ENCODE measurements at regions not wholly inside any gene's neighbourhood (a gene's known extent, or its start where the extent isn't known, plus 50 kb on each side); places are given as distances from the start of the nearest gene placed in this dataset.

DNA sequence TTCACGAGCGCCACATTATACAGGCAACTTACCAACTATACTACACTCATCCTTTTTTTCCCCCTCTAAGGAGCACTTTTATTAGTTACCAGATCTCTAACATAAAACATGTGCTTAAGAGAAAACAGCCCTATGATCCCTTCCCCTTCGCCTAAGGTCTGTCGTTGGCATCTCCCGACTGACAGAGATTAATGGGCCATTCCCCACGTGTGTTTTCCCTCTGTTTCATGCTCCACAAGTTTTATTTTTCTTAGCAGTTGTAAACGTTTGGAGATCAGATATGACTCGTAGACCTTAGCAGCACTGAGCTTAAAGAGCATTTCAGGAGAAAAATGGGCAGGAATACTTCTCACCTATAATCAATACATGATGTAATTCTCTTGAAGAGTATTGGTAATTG, 51.4 kb upstream of the FZD10 start:
- H3K4me1 ChIP-seq (ENCODE audit: insufficient read depth, low read length, poor library complexity, severe bottlenecking) = no peaks in the 10 kb centered on the region
- no TSS peak for BruUV-seq (replicated peaks)
- H3K9me3 ChIP-seq (ENCODE audit: low read depth, low read length, poor library complexity, severe bottlenecking) = no peaks in the 10 kb centered on the region
- H3K4me3 ChIP-seq (ENCODE audit: low read depth, low read length, poor library complexity, severe bottlenecking) = no peak overlapping the region
- H3K27me3 ChIP-seq (replicated peaks; ENCODE audit: insufficient read depth, low read depth, low read length, poor library complexity) = no peaks in the 10 kb centered on the region
- DNase-seq (ENCODE audit: low spot score) = no peak
- POLR2A ChIA-PET (ENCODE audit: low non-redundant PET) = no interaction called here
- intact Hi-C loops (cut with micrococcal nuclease; ENCODE audit: unreplicated experiment) = no loop called here
- CTCF ChIA-PET = no interaction called here
- TF ChIP-seq EZH2 (IDR thresholded peaks at IDR 0.05; ENCODE audit: borderline replicate concordance, low read depth, low read length, poor library complexity, severe bottlenecking) = no peak
- TF ChIP-seq, protein P1, sequence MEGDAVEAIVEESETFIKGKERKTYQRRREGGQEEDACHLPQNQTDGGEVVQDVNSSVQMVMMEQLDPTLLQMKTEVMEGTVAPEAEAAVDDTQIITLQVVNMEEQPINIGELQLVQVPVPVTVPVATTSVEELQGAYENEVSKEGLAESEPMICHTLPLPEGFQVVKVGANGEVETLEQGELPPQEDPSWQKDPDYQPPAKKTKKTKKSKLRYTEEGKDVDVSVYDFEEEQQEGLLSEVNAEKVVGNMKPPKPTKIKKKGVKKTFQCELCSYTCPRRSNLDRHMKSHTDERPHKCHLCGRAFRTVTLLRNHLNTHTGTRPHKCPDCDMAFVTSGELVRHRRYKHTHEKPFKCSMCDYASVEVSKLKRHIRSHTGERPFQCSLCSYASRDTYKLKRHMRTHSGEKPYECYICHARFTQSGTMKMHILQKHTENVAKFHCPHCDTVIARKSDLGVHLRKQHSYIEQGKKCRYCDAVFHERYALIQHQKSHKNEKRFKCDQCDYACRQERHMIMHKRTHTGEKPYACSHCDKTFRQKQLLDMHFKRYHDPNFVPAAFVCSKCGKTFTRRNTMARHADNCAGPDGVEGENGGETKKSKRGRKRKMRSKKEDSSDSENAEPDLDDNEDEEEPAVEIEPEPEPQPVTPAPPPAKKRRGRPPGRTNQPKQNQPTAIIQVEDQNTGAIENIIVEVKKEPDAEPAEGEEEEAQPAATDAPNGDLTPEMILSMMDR (conservative IDR thresholded peaks at IDR 0.05; ENCODE audit: low read depth, low read length) = no peak
- H3K36me3 ChIP-seq (ENCODE audit: insufficient read depth, low read length, poor library complexity, severe bottlenecking) = no peaks in the 10 kb centered on the region
- H3K27ac ChIP-seq (ENCODE audit: low read depth, low read length, poor library complexity, severe bottlenecking) = no peak overlapping the region

DNA sequence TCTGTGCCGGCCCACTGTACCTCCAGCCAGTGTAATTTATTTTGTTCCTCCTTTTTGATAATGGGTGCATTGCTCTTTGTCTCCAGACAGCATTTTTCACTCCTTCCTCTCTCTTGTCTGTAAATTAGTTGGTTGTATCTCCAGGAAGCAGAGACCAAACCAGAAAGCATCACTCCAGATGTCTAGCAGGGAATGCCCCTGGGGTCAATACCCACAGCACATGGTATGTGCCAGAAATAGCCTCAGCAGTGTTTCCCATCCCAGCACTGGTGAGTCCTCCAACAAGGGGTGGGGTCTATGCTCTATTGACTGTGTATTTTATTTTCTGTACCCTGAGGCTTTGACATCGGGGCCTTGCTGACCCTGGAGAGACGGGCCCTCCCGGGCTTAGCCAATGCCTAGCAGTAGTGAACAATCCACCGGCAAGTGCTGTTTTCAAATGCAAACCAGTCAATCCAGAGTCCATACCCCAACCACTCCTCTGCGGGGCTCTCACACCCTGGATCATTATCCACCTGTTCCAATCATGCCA, 50.2 kb upstream of the FZD10 start:
- Histone ChIP-seq H3K27ac (ENCODE audit: low read depth, low read length, poor library complexity, severe bottlenecking) (no peak overlapping the region), H3K27me3 (replicated peaks; ENCODE audit: insufficient read depth, low read depth, low read length, poor library complexity) (no peaks in the 10 kb centered on the region), H3K4me1 (ENCODE audit: insufficient read depth, low read length, poor library complexity, severe bottlenecking) (no peaks in the 10 kb centered on the region), H3K9me3 (ENCODE audit: low read depth, low read length, poor library complexity, severe bottlenecking) (no peaks in the 10 kb centered on the region), H3K4me3 (ENCODE audit: low read depth, low read length, poor library complexity, severe bottlenecking) (no peak overlapping the region), H3K36me3 (ENCODE audit: insufficient read depth, low read length, poor library complexity, severe bottlenecking) (no peaks in the 10 kb centered on the region)
- POLR2A ChIA-PET (ENCODE audit: low non-redundant PET) = no interaction called here
- CTCF ChIA-PET = no interaction called here
- BruUV-seq (replicated peaks) = no TSS peak
- no peak for DNase-seq (ENCODE audit: low spot score)
- TF ChIP-seq, protein P1 (conservative IDR thresholded peaks at IDR 0.05; ENCODE audit: low read depth, low read length) = no peak
- no peak for TF ChIP-seq EZH2 (IDR thresholded peaks at IDR 0.05; ENCODE audit: borderline replicate concordance, low read depth, low read length, poor library complexity, severe bottlenecking)
- intact Hi-C loops (cut with micrococcal nuclease; ENCODE audit: unreplicated experiment) = no loop called here

Data from A673 (cell line).